Lung (tissue), 11 donors: ENCODE measurements at regions not wholly inside any gene's neighbourhood (a gene's known extent, or its start where the extent isn't known, plus 50 kb on each side); places are given as distances from the start of the nearest gene placed in this dataset.

Experiments used
- ATAC-seq: fragments of 200-7000 bp; cut with Tn5 transposase; one replicate; pipeline ENCODE4 v1.9.1; 2020; ENCODE audit warnings: moderate number of reproducible peaks; ENCODE audit not compliant: insufficient read depth, low FRiP score
- DNase-seq, 3 donors: peaks; one replicate each; pipeline ENCODE4 v3.0.0-alpha.2; 2013 to 2017
- H3K27ac ChIP-seq, 2 donors: one replicate each; pipeline ENCODE4 v1.5.1; 2013; ENCODE audit warnings: mild to moderate bottlenecking in 2 of 2, moderate library complexity in 2 of 2, control low read depth in 1 of 2, inconsistent platforms in 1 of 2, low read depth in 1 of 2, low read length in 1 of 2
- H3K27me3 ChIP-seq, 3 donors: one replicate each; pipeline ENCODE4 v1.5.1; 2013; ENCODE audit warnings: low read length in 2 of 3; ENCODE audit not compliant: control insufficient read depth in 3 of 3, insufficient read depth in 3 of 3
- H3K36me3 ChIP-seq, 4 donors: one replicate each; pipeline ENCODE4 v1.5.1; 2013; ENCODE audit warnings: low read length in 4 of 4, mild to moderate bottlenecking in 1 of 4, moderate library complexity in 1 of 4; ENCODE audit not compliant: control insufficient read depth in 4 of 4, insufficient read depth in 4 of 4
- H3K4me1 ChIP-seq, 5 donors: one replicate each; pipeline ENCODE4 v1.5.1; 2013; ENCODE audit warnings: low read length in 5 of 5, mild to moderate bottlenecking in 2 of 5, moderate library complexity in 1 of 5; ENCODE audit not compliant: control insufficient read depth in 5 of 5, insufficient read depth in 5 of 5
- H3K4me3 ChIP-seq: one replicate; pipeline ENCODE4 v1.5.1; 2013; ENCODE audit warnings: mild to moderate bottlenecking, control low read depth, moderate library complexity
- H3K9ac ChIP-seq, 2 donors: one replicate each; pipeline ENCODE4 v1.5.1; 2013; ENCODE audit warnings: low read length in 2 of 2, control low read depth in 1 of 2; ENCODE audit not compliant: insufficient read depth in 1 of 2
- H3K9me3 ChIP-seq, 4 donors: one replicate each; pipeline ENCODE4 v1.5.1; 2013; ENCODE audit warnings: low read length in 3 of 4, mild to moderate bottlenecking in 1 of 4, moderate library complexity in 1 of 4; ENCODE audit not compliant: control insufficient read depth in 4 of 4, insufficient read depth in 3 of 4
- WGBS, 2 donors: extraction: QIAGEN DNeasy Blood & Tissue Kit; methylation state at CpG; one replicate each; pipeline ENCODE4 v1.1.7; 2013; 5-methylcytosine and 5-hydroxymethylcytosine counted together
- TF ChIP-seq, protein P1 (sequence below): IDR thresholded peaks from 2 replicates; pipeline ENCODE4 v1.5.1; 2012; ENCODE audit warnings: mild to moderate bottlenecking; ENCODE audit errors: control extremely low read depth, extremely low read depth
- donor health status: control.
- donor health status: control.
- donor health status: Bipolar disorder and iron deficiency.
- donor health status: healthy.
- donor health status: DM: yes; HTN: yes; CAD: no.

DNA sequence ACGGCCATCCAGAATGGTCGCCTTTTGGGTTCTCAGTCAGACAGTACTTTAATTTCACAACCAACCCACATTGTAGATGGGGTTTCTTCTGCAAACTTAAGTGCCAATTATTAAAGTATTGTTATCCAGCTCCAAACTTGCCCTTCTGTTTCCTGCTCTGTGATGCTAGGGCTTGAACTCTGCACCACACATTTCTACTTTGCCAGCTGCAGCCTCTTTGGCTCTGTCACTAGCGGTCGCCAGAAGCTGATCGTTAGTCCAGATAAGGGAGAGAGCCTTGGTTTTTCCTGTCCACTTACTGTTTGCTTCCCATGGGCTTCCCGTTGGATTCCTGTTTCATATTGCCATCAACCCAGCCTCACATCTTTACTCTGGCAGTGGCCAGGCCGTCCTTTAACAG is 196.6 kb downstream of the ASB9 start:
- DNase-seq (no peak), ATAC-seq (no peak)
- no peak overlapping the region for H3K27ac ChIP-seq
- peaks cover 0 to 2% (median 0%) of the 10 kb centered on the region in 4 donors for H3K9me3 ChIP-seq
- TF ChIP-seq, protein P1, sequence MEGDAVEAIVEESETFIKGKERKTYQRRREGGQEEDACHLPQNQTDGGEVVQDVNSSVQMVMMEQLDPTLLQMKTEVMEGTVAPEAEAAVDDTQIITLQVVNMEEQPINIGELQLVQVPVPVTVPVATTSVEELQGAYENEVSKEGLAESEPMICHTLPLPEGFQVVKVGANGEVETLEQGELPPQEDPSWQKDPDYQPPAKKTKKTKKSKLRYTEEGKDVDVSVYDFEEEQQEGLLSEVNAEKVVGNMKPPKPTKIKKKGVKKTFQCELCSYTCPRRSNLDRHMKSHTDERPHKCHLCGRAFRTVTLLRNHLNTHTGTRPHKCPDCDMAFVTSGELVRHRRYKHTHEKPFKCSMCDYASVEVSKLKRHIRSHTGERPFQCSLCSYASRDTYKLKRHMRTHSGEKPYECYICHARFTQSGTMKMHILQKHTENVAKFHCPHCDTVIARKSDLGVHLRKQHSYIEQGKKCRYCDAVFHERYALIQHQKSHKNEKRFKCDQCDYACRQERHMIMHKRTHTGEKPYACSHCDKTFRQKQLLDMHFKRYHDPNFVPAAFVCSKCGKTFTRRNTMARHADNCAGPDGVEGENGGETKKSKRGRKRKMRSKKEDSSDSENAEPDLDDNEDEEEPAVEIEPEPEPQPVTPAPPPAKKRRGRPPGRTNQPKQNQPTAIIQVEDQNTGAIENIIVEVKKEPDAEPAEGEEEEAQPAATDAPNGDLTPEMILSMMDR = no peak
- no peaks in the 10 kb centered on the region for H3K4me1 ChIP-seq
- no peak overlapping the region for H3K9ac ChIP-seq
- H3K36me3 ChIP-seq = no peaks in the 10 kb centered on the region
- peaks cover 0 to 35% (median 14%) of the 10 kb centered on the region in 3 donors for H3K27me3 ChIP-seq
- no peak overlapping the region for H3K4me3 ChIP-seq
- WGBS, 2 donors = 38 to 53% methylated on average over 7 of the region's 7 CpGs

DNA sequence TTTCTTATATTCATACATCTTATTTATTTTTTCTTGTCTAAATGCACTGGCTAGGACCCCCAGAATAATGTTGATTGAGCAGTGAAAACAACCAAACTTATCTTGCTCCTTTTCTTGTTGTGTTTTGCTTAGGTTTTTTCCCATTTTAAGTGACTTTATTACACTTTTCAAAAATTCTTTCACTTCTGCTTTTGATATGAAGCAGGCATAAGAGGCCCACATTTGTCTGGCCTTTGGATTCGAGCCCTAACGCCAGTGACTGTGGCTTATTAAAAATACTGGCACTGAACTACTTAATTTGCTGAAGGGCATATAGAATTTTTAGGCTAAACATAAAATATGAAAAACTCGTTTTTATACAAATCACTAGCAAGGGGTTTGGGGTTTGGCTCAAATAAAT is 197.0 kb downstream of the ASB9 start:
- DNase-seq (no peak), ATAC-seq (no peak)
- WGBS, 2 donors = 66 to 76% methylated on average over 3 of the region's 3 CpGs
- H3K4me3 ChIP-seq = no peak overlapping the region
- H3K27ac ChIP-seq = no peak overlapping the region
- H3K4me1 ChIP-seq = no peaks in the 10 kb centered on the region
- TF ChIP-seq, protein P1 = no peak
- H3K9me3 ChIP-seq = peaks cover 0 to 2% (median 0%) of the 10 kb centered on the region in 4 donors
- no peak overlapping the region for H3K9ac ChIP-seq
- H3K36me3 ChIP-seq = no peaks in the 10 kb centered on the region
- peaks cover 0 to 35% (median 14%) of the 10 kb centered on the region in 3 donors for H3K27me3 ChIP-seq

DNA sequence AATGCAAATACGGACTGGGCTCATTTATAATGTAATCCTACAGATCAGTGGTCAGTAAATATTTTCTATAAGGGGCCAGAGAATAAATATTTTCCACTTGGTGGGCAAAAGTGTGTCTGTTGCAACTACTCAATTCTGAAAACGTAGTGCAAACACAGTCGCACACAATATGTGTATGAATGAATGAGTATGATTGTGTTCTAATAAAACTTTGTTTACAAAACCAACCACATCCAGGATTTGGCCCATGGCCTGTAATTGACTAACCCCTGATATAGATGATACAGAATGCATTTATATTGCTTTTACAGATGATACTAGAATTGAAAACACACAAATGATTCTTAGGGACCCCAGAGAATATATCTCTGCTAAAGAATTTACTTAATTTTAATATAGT is 197.6 kb downstream of the ASB9 start:
- TF ChIP-seq, protein P1 = no peak
- Histone ChIP-seq H3K36me3 (no peaks in the 10 kb centered on the region), H3K27ac (no peak overlapping the region), H3K27me3 (peaks cover 0 to 31% (median 14%) of the 10 kb centered on the region in 3 donors), H3K9ac (no peak overlapping the region), H3K9me3 (peaks cover 0 to 2% (median 0%) of the 10 kb centered on the region in 4 donors), H3K4me1 (no peaks in the 10 kb centered on the region), H3K4me3 (no peak overlapping the region)
- ATAC-seq (no peak), DNase-seq (no peak)
- 45 to 79% methylated on average over 3 of the region's 3 CpGs for WGBS, 2 donors

DNA sequence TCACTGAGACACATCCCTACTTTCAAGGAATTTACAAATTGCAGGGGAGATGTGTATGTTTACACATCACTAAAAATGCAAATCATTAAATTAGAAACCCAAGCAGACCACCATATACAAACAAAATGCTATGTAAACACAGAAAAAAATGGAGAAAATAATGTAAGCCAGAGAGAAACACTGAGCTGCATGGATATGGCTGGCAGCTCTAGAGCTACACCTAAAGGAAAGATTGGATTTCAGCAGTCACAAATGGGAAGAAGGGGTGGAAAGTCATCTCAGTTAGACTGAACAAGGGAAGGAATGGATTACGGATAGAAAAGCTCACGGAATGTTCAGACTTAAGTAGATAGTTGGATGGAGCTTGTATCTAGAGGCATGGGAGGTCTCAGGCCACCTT is 186.3 kb downstream of the MOSPD2 start:
- Histone ChIP-seq H3K27me3 (peaks cover 0 to 21% (median 6%) of the 10 kb centered on the region in 3 donors), H3K4me1 (no peaks in the 10 kb centered on the region), H3K4me3 (no peak overlapping the region), H3K36me3 (no peaks in the 10 kb centered on the region), H3K9me3 (peaks cover 0 to 4% (median 0%) of the 10 kb centered on the region in 4 donors), H3K27ac (no peak overlapping the region), H3K9ac (no peak overlapping the region)
- DNase-seq = peak in 1 of 3 donors; percentile 14
- 70 to 71% methylated on average over 2 of the region's 2 CpGs for WGBS, 2 donors
- ATAC-seq = no peak
- TF ChIP-seq, protein P1 = no peak
